Activated CD4-positive, alpha-beta T cell treated with anti-CD3 and anti-CD28 coated beads, Interleukin-2, Interleukin-4, amounts not matched to agents 100 ng/mL and 50 ng/mL, durations not matched to agents 16 hours and 8 hours (primary cell): ENCODE measurements at regions not wholly inside any gene's neighbourhood (a gene's known extent, or its start where the extent isn't known, plus 50 kb on each side); places are given as distances from the start of the nearest gene placed in this dataset.

ENCODE experiments used
- DNase-seq: peaks from one replicate; pipeline ENCODE4 v3.0.0-alpha.2; 2020; ENCODE audit warnings: low spot score

DNA sequence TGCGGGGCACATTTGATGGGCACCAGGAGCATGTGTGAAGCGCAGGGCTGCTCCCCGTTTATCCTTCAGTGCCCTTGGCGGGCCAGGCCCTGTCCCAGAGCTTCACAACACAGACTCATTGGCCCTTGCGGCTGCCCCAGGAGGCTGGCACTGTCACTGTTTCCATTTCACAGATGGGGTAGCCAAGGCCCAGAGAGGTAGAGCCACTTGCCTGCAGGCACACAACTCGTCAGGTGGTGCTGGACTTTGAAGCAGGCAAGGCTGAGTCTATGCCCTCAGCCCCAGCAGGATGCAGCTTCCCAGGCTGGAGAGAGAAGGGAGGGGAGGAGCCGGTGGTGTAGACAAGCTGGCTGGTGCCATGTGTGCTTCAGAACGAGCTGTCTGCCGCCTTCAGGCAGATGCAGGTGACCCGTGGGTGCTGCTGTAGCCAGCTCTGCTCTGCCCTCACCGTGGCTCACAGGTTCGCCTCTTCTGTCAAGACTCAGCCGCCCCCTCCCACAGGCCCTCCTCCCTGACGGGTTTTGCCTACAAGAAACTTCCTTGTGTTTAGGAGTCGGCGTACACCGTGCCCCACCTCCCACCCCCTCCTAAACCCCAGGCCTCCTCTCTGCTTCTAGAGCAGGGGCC lies 232.3 kb upstream of the CIBAR2 start:
- no peak for DNase-seq

DNA sequence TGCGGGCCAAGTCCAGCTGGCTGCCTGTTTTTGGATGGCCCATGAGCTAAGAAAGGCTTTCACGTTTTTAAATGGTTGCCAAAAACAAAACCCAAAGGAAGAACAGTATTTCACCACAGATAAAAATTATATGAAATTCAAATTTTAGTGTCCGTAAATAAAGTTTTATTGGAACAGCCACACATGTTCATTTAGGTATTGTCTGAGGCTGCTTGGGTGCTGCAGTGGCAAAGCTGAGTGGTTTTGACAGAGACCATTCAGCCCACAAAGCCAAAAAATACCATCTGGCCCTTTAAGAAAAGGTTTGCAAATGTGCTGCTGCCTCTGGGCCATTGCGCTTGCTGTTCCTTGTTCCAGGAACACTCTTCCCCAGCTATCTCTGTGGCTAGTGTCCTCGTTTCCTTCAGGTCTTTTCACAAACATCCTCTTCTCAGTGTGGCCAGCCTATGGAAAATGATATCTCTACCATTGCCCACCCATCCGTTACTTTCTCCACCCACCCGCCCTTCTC lies 232.9 kb upstream of the CIBAR2 start:
- no peak for DNase-seq

DNA sequence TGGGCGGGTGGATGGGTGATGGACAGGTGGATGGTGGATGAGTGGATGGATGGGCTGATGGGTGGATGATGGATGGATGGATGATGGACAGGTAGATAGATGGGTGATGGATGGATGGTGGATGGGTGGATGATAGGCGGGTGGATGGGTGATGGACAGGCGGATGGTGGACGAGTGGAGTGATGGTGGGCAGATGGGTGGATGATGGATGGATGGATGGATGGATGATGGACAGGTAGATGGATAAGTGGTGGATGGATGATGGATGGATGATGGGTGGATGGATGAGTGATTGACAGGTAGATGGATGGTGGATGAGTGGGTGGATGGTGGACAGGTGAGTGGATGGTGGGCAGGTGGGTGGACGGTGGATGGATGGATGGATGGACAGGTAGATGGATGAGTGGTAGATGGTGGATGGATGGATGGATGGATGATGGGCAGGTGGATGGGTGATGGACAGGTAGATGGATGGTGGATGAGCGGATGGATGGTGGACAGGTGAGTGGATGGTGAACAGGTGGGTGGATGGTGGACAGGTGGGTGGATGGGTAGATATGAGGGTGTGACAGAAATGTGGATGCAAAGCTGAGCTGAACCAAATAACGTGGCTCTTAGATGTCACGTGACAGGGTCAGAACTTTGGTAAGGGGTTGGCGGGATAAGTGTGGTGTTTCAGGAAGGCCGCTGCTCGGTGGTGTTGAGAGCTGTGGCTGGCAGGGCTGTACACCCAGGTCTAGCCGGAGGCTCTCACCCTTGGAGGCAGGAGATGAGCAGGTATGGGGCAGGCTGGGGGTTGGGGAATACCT lies 234.3 kb upstream of the CIBAR2 start:
- DNase-seq: no peak

DNA sequence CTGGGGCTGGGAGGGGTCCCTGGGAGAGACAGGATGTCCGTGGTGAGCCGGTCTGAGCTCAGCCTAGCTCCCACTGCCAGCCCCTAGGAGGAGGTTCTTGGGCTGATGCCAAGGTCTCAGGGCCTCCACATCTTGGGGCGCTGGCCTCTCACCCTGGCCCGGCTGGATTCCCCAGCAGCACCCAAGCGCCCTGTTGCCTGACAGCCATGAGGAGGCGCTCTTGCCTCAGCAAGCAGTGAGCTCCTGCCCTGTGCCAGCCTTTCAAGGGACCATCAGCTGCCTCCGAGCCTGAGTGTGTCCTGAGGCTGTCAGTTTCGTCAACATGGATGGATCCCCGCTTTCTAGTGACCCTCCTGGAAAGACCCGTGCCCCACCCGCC lies 234.9 kb upstream of the CIBAR2 start:
- no peak for DNase-seq

DNA sequence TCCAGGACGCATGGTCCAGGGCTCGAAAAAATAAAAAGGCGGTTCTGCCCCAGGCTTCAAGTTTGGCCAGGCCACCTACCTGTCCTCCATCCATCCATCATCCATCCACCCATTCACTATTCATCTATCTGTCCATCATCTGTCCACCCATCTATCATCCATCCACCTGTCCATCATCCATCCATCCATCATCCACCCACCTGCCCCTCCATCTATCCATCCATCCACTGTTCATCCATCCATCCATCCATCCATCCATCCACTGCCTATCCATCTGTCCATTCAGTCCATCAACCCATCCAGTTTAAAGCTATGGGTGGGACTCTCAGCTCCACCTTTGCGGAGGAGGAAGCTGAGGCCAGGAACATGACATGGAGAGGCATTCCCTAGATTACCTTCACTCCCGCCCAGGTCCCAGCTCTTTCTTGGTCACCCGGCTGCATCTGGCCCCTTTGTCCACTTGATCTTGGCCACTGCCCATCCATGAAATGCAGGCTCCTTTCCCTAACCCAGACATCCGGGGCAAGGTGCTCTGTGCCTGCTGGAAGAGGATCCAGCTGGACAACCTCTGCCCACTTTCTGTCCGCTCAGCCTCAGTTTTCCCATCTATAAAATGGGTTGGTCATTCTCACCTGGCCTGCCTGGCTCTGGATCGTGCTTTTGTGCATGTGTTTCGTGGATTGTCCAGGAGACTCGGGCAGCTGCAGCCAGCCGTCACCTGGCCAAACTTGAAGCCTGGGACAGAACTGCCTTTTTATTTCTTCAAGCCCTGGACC lies 236.0 kb upstream of the CIBAR2 start:
- DNase-seq: no peak

DNA sequence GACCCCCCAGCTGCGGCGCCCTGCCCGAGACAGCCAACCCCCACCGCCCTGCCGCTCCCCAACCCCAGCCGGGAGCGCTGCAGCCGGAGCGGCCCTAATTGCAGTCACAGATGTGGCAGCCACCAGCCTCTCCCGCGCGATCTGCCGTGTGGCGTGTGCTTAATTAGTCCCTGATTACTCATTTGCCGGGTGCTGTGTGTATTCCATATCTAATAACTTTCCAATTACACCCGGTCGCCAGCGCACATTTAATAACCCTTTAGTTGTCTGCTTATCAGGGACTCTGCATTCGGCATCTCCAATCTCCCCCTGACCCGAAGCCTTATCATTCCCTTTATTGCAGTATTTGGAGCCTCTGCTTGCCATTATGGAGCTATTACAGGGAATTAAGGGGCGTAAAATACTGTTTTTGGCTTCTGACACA lies 236.7 kb upstream of the CIBAR2 start:
- no peak for DNase-seq

DNA sequence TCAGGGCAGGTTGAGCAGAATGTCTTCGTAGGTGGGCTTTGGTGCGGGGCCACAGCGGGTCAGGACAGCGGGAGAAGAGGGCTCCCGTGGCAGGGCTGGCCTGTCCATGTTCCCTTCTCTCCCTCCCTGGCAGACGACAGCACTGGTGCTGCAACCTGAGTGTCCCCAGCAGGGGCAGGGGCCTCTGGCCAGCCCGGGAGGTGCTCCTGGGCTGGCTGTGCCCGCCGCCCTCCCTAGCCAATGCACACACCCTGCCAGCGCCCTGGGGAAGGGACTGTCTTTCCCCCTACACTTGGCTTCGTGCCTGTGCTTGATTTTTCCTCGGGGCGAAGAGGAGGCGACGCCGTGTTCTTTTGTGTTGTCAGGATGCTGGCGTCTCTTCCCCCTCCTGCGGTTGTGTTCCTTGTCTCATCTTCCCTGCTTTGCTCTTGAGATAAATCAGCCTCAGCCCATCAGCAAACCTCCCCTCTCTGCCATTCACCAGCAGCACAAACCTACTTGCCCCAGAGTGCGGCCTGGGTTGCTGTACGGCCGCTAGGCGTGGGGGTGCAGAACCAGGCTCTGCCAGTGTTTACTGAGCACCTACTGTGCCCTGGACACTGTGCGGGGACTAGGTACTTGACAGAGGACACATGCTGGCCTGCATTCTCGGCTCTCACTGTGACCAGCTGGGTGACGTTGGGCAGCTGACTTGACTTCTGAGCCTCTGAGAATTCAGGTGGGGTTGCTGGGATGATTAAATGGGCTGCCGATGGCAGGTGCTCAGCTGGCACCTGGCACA lies 237.3 kb upstream of the CIBAR2 start:
- DNase-seq: no peak

DNA sequence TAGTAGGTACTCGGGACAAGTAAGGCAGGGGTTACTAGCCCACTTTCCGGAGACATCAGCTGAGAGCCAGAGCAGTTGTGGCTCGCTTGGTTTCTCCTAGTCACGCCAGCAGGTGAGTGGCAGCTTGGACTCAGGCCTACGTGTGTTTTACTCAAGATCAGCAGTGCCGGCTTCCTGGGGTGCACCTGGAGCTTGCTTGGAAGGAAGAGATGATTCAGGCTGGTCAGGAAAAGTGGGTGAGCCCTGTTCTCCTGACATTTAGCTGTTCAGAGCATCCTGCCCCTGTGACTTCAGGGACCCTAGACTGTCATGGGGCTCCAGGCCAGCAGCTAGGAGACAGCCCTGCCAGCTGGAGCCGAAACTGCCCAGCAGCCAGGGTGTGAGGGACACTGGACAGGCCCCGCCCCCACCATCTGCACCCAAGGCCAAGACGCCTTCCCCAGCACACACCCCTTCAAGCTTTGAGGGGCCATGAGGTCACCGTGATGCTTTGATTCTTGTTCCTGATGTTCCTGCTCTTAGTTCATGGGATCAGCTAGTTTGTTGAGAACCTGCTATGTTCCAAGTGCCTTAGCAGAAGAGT lies 238.0 kb upstream of the CIBAR2 start:
- DNase-seq: no peak

DNA sequence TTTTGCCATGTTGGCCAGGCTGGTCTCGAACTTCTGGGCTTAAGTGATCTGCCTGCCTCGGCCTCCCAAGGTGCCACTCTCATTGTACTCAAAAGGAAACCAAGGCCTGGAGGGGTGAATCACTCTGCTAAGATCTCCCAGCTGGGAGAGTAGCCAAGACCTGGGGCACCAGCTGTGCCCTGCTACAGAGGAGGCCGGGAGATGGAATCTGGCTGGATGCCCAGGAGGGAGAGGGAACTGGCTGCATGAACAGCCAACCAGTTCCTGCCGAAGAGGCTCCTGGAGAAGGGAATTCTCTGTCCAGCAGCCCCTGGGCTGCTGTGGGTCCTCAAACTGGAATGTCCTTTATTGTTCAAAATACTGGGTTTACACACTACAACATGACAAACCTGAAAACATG lies 238.7 kb upstream of the CIBAR2 start:
- no peak for DNase-seq

DNA sequence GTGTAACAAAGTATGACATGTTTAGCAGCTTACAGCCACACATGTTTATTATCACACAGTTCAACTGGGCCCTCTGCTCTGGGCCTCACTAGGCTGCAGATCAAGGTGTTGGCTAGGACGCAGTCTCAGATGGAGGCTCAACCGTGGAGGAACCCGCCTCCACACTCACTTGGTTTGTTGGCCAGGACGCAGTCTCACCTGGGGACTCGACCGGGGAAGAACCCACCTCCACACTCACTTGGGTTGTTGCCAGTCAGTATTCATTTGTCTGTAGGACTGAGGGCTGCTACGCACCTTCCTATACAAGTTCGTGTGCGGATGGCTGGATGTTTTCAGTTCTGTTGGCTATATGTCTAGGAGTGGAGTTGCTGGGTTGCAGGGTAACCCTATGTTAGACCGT lies 240.7 kb upstream of the CIBAR2 start:
- no peak for DNase-seq

DNA sequence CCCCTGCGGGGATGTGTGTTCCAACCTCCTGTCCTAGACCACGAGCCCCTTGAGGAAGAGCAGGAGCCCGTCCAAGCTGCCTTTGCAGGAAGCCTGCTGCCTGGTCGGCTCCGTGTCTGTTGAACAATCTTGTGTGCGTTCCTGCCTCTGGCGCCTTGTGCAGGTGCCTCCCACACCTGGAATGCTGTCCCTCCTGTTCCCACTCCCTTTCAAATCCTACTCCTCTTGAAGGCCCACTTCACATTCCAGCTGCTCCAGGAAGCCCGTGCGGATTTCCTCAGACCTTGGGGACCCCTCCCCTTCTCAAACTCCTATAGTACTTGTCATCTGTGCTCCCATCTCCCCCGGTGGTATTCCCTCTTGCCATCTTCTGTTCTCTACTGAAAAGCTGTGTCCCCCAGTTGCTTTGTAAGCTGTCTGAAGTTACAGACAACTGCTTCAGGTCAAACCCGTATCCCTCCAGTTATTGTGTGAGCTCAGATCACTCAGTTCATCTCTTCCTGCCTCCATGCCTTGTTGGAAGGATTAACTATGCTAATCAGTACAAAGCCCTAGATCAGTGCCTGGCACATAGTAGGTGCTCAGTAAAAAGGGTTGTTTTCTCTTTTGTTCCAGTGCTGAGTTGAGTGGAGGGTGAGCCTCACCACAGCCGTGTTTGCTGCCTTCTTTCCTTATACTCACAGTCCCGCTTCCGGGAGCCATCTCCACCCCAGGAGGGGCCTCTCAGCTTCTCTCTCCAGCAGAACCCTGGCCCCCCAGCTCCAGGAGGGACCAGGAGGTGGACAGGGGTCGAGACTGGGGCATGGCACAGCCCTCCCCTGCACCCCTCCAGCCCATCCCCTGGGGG lies 241.8 kb upstream of the CIBAR2 start:
- DNase-seq: no peak

DNA sequence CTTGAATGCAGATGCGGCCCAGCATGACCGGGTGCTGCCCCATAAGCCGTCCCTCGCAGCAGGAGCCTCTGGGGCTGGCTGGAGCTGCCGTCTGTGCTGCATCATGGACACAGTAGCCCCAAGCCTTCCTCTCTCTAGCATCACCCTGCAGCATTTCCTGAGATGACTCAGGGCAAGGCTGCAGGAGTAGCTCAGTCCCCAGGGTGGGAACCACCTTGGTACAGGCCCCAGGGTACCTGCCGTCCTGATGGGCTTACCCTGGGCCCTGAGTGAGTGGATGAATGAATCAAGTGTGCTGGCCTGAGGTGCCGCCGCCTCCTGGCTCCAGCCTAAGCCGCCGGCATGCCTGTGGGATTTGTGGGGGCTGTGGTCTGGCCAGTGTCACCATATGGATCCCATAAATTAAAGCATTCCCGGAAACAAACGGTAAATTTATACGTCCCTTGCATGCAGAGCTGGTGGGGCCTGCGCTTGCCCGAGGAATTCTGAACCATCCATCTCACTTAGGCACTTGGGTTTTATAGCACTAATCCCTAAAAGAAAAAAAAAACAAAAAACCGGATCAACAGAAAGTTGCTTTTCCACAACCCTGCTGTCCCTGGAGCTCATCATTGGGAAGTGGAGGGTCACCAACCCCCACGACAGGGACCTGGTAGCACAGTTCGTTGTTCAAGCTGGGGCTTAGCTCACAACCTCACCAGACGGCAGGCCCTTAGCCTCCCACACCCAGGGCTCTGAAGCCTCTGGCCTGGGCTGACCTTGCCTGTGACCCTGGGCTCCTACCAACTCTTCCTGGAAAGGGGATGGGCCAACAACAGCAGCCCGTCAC lies 242.6 kb upstream of the CIBAR2 start:
- no peak for DNase-seq

DNA sequence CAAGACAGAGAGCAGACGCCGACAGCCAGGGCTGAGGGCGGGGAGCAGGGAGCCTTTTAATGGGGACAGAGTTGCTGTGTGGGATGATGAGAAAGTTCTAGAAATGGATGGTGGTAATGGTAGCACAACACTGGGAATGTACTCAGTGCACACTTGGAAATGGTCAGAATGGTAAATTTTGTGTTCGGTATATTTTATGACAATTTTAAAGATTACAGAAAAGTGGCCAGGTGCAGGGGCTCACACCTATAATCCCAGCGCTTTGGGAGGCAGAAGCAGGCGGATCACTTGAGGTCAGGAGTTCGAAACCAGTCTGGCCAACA lies 243.2 kb upstream of the CIBAR2 start:
- no peak for DNase-seq

DNA sequence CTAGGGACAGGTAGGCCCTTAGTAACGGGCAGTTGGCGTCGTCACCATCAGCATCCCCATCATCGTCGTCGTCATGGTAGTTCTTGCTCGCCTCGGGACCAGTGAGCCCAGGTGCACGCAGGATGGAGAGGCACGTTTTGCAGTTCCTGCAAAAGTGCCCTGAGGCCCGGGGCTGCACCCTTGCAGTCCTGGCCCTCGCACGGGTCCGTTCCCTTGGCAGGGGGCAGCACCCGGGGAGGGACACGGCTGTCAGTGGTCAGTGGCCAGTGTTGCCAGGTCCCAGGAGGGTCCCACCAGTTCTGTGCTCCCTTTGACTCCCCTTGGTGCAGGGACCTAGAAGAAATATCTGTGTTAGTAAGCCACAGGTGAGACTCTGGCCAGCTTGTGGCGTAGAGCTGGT lies 243.9 kb upstream of the CIBAR2 start:
- DNase-seq: no peak

DNA sequence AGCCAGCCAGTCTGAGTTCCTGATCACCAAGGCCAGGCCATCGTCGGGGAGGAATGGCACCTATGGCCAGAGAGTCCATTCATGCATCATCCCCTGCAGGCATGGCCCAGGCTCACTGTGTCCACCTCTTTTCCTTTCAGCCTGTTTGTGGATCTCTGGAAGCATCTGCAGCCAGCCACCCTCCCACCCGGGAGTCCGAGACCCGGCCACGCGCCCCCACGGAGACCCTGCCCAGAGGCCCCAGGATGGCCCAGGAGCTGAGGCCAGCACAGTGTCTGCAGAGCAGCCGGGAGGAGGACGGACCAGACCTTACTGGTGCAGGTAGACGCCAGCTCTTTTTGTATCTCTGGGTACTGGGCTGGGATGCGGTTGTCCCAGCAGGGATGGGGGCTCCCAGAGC lies 245.1 kb upstream of the CIBAR2 start:
- no peak for DNase-seq

DNA sequence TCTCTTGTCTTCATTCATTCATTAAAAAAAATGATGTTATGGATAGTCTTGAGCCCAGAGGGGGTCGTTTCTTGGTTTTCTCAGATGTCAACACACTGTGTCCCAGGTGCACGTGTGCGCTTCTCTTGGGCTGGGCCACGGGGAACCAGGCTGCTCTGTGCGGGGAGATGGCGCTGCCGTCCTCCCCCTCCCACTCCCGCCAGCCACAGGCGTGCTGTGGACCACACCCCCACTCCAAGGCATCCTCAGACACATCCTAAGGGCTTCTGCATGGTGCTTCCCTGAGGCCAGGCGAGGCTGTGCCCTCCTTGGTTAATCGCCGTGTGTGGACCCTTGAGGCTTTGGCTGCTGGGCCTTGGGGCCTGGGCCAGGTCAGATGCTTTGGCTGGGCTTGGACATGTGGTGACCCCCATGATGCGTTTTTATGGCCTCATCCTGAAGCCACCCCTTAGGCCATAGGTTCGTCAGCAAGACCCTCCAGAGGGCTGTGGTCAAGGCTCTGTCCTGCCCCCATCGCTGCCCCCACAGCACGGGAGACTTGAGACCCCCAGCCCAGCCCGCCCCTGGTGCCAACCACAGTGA lies 245.7 kb upstream of the CIBAR2 start:
- DNase-seq: no peak

DNA sequence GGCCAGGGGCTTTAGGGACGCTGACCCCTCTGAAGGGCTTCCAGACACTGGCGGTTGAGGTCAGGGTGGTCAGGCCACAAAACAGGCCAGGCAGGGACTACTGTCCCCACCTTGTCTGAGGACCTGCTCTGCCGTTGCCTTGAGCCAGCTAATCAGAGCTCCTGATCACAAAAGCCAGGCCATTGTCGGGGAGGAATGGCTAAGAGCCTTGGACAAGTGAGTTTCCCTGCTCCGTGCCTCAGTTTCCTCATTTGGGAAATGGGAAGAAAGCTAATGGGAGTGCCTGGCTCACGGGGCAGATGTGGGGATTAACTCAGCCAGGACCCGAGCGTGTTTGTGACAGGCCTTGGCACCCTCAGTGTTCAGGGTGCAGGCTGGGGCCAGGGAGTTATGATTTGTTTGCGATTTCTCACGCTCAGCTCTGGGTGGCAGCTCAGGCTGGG lies 246.5 kb upstream of the CIBAR2 start:
- DNase-seq: no peak

DNA sequence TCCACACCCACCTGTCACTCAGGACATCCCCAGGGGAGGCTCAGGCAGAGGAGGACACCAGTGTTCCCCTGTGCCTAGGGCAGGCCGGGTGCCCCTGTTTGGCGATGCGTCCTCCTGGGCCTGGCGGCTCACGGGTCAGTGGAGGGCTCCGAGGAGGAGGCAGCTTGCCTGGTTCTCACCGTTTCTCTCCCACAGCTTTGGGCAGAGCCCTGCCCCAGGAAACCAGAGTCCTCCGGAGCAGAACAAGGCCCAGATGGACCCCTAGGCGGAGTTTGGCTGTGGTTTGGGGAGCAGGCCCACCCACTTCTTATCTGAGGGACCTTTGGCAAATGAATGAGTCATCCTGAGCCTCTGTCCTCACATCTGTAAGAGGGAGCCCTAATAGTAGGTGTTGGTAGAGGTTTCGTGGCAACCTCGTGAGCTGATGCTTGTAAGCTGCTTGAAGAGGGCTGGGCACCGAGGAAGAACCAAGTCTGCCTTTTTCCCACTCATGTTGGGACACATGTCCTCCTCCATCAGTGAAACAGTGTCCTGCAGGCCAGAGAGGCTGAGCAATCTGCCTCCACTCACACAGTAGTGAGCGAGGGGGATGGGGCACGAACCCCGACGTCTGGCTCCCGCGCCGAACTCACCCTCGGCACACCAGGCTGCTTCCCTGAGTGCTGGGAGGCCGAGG lies 247.0 kb upstream of the CIBAR2 start:
- DNase-seq: no peak
